AG04450 (cell line): ENCODE measurements at regions not wholly inside any gene's neighbourhood (a gene's known extent, or its start where the extent isn't known, plus 50 kb on each side); places are given as distances from the start of the nearest gene placed in this dataset. TPM values are rescaled to one million over a fixed set of nuclear protein-coding genes. Genes with fewer than 3 reads are reported as not detected.

Experiments
- CTCF ChIA-PET: fragments of 300-600, 350-600 bp; formaldehyde crosslinking; extraction: SDS; loops from one replicate; lab custom pipeline; 2022; ENCODE audit warnings: antibody characterized with exemption, inconsistent platforms; lab: Charles Lee
- POLR2A ChIA-PET: fragments of 350-600 bp; formaldehyde crosslinking; extraction: SDS; loops from one replicate; lab custom pipeline; 2021; ENCODE audit warnings: antibody characterized with exemption, inconsistent platforms; lab: Yijun Ruan, JAX
- DNase-seq: peaks from one replicate; pipeline ENCODE4 v3.0.0-alpha.2; 2011; ENCODE audit warnings: low read depth, low spot score
- H3K27ac ChIP-seq: one replicate; pipeline ENCODE4 v1.5.1; 2012; ENCODE audit warnings: low read depth, low read length, control low read depth
- H3K27me3 ChIP-seq: one replicate; pipeline ENCODE4 v1.6.0; 2012; ENCODE audit warnings: low read length; ENCODE audit not compliant: control insufficient read depth, insufficient read depth
- H3K4me3 ChIP-seq: 2 replicates; pipeline ENCODE4 v1.5.1; 2011; ENCODE audit warnings: mild to moderate bottlenecking, low read depth, low read length, control low read depth
- H3K9me3 ChIP-seq: 2 replicates; pipeline ENCODE4 v1.5.1; 2012; ENCODE audit warnings: low read length; ENCODE audit not compliant: control insufficient read depth, insufficient read depth
- CTCF ChIP-seq: IDR thresholded peaks from 2 replicates; pipeline ENCODE4 v1.5.1; 2011; ENCODE audit warnings: low read depth, low read length, control low read depth, inconsistent platforms
- small RNA-seq: library from RNA; depleted of rRNA; stranded (forward); fragments of <200 nt; gene quantifications from one replicate; pipeline ENCODE3, GENCODE V24; 2012; ENCODE audit warnings: low read depth; ENCODE audit not compliant: insufficient read length

- no peak for DNase-seq
- H3K9me3 ChIP-seq, result no peaks in the 10 kb centered on the region
- H3K4me3 ChIP-seq, result no peak overlapping the region
- H3K27me3 ChIP-seq, result peaks cover 10% of the 10 kb centered on the region
- CTCF ChIA-PET, result interaction anchor here (1.0 kb wide), 1 partner anchor 385 kb away, joined by 10 read pairs; no protein-coding TSS in a partner anchor
- TF ChIP-seq CTCF, result no peak
- POLR2A ChIA-PET, result no interaction called here
- H3K27ac ChIP-seq, result no peak overlapping the region
Observed at GRCh38 chr11:130819625-130820024, 96.7 kb downstream of the SNX19 start.

Small RNA genes in the stretch of these regions (small RNA-seq; reads per million reads assigned to genes)
- not detected for gene AP004371.1
- gene MIR8052, result not detected
